ENCODE measurements at regions not wholly inside any gene's neighbourhood (a gene's known extent, or its start where the extent isn't known, plus 50 kb on each side); places are given as distances from the start of the nearest gene placed in this dataset.

- DNase-seq (ENCODE audit: low read depth) = no peak
Measured at GRCh38 chr2:64221935-64222334, 77.7 kb upstream of the PELI1 start.

GRCh38 chr2:64222351-64222750 lies 78.1 kb upstream of the PELI1 start:
- DNase-seq (ENCODE audit: low read depth) = no peak

GRCh38 chr2:64223055-64223454 lies 78.8 kb upstream of the PELI1 start:
- DNase-seq (ENCODE audit: low read depth) = no peak

- no peak for DNase-seq (ENCODE audit: low read depth)
Measured at GRCh38 chr2:64225491-64225890, 81.3 kb upstream of the PELI1 start.

- DNase-seq (ENCODE audit: low read depth) = no peak
Measured at GRCh38 chr2:64226611-64227010, 82.4 kb upstream of the PELI1 start.

- no peak for DNase-seq (ENCODE audit: low read depth)
Measured at GRCh38 chr2:64227603-64228125, 83.4 kb upstream of the PELI1 start.

GRCh38 chr2:64228126-64228678 lies 84.0 kb upstream of the PELI1 start:
- DNase-seq (ENCODE audit: low read depth) = no peak

- no peak for DNase-seq (ENCODE audit: low read depth)
Measured at GRCh38 chr2:64228918-64229317, 84.7 kb upstream of the PELI1 start.

GRCh38 chr2:64230540-64230939 lies 86.3 kb upstream of the PELI1 start:
- DNase-seq (ENCODE audit: low read depth) = no peak

- DNase-seq (ENCODE audit: low read depth) = no peak
Measured at GRCh38 chr2:64232266-64232665, 88.0 kb upstream of the PELI1 start.

- no peak for DNase-seq (ENCODE audit: low read depth)
Measured at GRCh38 chr2:64233376-64233922, 89.2 kb upstream of the PELI1 start.

GRCh38 chr2:64234150-64234549 lies 89.9 kb upstream of the PELI1 start:
- DNase-seq (ENCODE audit: low read depth) = no peak

- DNase-seq (ENCODE audit: low read depth) = no peak
Measured at GRCh38 chr2:64234785-64235184, 90.6 kb upstream of the PELI1 start.

- DNase-seq (ENCODE audit: low read depth) = no peak
Measured at GRCh38 chr2:64237266-64237665, 93.0 kb upstream of the PELI1 start.

GRCh38 chr2:64238799-64239198 lies 94.6 kb upstream of the PELI1 start:
- no peak for DNase-seq (ENCODE audit: low read depth)

GRCh38 chr2:64243081-64244036 lies 99.1 kb upstream of the PELI1 start:
- no peak for DNase-seq (ENCODE audit: low read depth)

GRCh38 chr2:64244037-64244416 lies 99.8 kb upstream of the PELI1 start:
- no peak for DNase-seq (ENCODE audit: low read depth)

- no peak for DNase-seq (ENCODE audit: low read depth)
Measured at GRCh38 chr2:64245631-64246030, 101.4 kb upstream of the PELI1 start.

GRCh38 chr2:64246962-64247361 lies 102.7 kb upstream of the PELI1 start:
- no peak for DNase-seq (ENCODE audit: low read depth)

- no peak for DNase-seq (ENCODE audit: low read depth)
Measured at GRCh38 chr2:64249426-64249825, 105.2 kb upstream of the PELI1 start.

- DNase-seq (ENCODE audit: low read depth) = no peak
Measured at GRCh38 chr2:64250063-64250462, 105.8 kb upstream of the PELI1 start.

- no peak for DNase-seq (ENCODE audit: low read depth)
Measured at GRCh38 chr2:64250751-64251423, 106.7 kb upstream of the PELI1 start.
